ENCODE measurements at regions not wholly inside any gene's neighbourhood (a gene's known extent, or its start where the extent isn't known, plus 50 kb on each side); places are given as distances from the start of the nearest gene placed in this dataset.

- TF ChIP-seq CTCF (IDR thresholded peaks at IDR 0.05) (no peak), POLR2AphosphoS5 (IDR thresholded peaks at IDR 0.05; ENCODE audit: low read depth, low read length) (no peak), REST (IDR thresholded peaks at IDR 0.05; ENCODE audit: insufficient read depth in 1 of 2, low read depth in 2 of 2, low read length in 1 of 2) (no peak), TCF7L2 (IDR thresholded peaks at IDR 0.05; ENCODE audit: low read depth, low read length) (no peak)
Measured at GRCh38 chr6:21972516-21972915, 324.3 kb downstream of the PRL start.
